IPS-11a (cell line): ENCODE measurements at regions not wholly inside any gene's neighbourhood (a gene's known extent, or its start where the extent isn't known, plus 50 kb on each side); places are given as distances from the start of the nearest gene placed in this dataset.
"Not testable (repeated sequence)": the region's sequence is repeated elsewhere in the genome, so short reads cannot be mapped to it uniquely, and the experiment has no call there.

Source experiments
- H3K4me3 ChIP-seq: one replicate; pipeline ENCODE4 v1.5.1; 2013; ENCODE audit warnings: low read depth, low read length, control low read depth

- H3K4me3 ChIP-seq, result no peak overlapping the region
Observed at GRCh38 chr17:70564006-70564620, 394.8 kb downstream of the KCNJ2 start.

DNA sequence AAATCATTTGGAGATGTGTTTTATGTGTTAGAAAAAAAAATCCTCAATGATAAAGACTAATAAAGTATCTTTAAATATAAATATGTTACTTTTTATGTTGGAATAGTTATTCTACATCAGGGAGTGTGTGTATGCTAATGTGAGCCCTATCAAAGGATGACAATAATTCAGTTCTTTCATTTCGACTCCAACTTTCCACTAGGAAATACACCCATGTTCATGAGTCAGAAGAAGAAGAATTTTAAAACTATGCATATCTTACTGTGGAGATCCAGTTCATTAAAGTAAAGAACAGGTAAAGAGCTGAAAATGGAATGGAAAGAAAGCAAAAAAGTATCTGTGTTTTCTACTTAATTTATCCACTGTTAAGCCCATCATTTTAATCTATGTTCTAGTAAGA, 399.8 kb downstream of the KCNJ2 start:
- H3K4me3 ChIP-seq, result no peak overlapping the region

- no peak overlapping the region for H3K4me3 ChIP-seq
Observed at GRCh38 chr17:70577456-70577855, 408.1 kb downstream of the KCNJ2 start.

DNA sequence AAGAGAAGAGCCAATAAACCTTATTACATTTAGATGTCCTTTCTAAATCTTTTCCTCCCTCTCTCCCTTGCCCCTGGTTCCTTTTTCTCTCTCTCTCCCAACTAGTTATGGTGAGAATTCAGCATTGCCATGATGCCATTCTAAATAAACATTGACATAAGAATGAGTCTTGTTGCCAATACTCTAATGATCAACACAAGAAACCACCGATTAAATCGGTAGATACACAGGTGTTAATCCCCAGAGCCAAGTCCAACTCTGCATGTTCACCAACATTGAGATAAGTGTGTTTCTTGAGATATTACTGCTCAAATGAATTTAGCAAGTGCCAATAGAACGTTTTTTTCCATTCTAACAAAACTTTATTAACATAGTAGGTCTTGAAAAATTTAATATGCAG, 412.1 kb downstream of the KCNJ2 start:
- H3K4me3 ChIP-seq, result no peak overlapping the region

GRCh38 chr17:70582777-70583176, 413.4 kb downstream of the KCNJ2 start:
- no peak overlapping the region for H3K4me3 ChIP-seq

DNA sequence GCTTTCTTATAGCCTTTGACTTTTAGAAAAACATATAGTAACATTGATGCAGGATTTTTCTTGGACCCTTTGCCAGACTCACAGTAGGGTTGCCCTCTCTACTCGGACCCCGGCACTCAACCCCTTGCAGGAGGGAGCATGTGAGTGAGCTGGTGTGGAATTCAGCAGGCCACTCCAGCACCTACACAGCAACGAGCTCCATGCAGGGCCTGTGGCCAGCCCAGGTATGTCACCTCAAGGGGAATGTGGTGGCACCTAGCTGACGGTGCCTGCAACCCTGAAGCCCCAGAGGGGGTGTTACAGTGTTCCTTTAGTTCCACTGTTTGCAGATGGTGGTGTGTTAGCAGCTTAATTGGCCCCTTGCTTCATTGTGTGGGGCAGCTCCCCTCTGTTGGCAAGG, 414.9 kb downstream of the KCNJ2 start:
- H3K4me3 ChIP-seq, result no peak overlapping the region

DNA sequence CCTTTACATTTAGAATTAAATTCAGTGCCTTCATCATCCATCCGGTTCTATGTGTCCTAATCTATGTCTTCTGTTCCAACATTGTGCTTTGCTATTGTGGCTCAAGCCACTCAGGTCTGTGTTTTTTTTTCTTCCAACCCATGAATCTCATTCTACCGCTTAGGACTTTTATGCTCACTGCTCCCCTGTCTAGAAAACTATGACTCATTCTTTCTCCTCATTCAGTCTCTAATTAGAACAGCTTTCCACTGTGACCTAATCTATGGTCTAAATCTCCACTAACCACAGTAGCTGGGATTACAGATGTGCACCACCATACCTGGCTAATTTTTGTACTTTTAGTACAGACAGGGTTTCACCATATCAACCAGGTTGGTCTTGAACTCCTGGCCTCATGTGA, 418.7 kb downstream of the KCNJ2 start:
- no peak overlapping the region for H3K4me3 ChIP-seq

DNA sequence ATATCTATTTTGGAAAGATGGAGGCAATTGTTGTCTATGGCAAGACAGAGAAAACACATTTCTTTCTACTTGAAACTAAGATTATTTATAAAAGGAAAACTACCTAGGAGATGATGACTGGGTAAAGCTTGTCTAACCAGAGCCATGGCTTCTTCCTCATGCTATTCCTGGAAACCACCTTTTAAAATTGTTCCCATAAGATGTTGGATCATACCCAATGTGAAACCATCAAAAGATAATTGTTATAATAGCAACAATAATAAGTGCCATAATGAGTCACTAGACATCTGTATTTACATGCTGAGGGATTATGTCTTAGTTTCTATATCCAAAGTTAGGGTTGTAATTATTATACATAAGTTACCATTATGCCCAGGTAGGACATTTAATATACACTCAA, 428.4 kb downstream of the KCNJ2 start:
- H3K4me3 ChIP-seq, result no peak overlapping the region

GRCh38 chr17:70599198-70599597, 429.9 kb downstream of the KCNJ2 start:
- no peak overlapping the region for H3K4me3 ChIP-seq

DNA sequence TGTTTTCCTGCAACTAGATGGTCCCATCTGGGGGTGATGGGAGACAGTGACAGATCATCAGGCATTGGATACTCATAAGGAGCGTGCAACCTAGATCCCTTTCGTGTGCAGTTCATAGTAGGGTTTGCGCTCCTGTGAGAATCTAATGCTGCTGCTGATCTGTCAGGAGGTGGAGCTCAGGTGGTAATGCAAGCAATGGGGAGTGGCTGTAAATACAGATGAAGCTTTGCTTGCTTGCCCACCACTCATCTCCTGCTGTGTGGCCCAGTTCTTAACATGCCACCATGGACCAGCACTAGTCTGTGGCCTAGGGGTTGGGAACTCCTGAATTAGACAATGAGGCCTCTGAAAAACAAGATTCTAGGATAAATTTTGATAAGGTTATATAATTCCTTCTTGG, 430.6 kb downstream of the KCNJ2 start:
- H3K4me3 ChIP-seq, result not testable (repeated sequence)

DNA sequence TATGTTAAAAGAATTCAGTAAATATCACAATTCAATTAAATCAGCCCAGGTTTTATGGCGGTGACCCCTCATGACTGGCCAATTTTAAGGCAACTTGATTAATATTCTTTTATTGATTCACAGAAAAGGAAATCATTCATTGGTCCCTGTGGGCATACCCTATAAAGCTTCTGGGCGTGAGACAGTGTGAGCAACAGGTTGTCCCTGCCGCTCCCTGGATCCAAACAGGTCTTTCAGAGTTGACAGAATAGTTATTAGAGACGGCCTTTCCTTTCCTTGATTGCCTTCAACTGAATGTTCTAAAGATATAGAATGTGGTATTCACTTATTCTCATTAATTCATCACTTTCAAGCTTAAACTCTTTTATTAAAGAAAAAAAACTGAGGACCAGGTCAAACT, 433.9 kb downstream of the KCNJ2 start:
- no peak overlapping the region for H3K4me3 ChIP-seq

GRCh38 chr17:70604854-70605253, 435.5 kb downstream of the KCNJ2 start:
- no peak overlapping the region for H3K4me3 ChIP-seq

- H3K4me3 ChIP-seq, result no peak overlapping the region
Observed at GRCh38 chr17:70606086-70606485, 436.8 kb downstream of the KCNJ2 start.

- H3K4me3 ChIP-seq, result no peak overlapping the region
Observed at GRCh38 chr17:70608193-70608592, 438.9 kb downstream of the KCNJ2 start.

DNA sequence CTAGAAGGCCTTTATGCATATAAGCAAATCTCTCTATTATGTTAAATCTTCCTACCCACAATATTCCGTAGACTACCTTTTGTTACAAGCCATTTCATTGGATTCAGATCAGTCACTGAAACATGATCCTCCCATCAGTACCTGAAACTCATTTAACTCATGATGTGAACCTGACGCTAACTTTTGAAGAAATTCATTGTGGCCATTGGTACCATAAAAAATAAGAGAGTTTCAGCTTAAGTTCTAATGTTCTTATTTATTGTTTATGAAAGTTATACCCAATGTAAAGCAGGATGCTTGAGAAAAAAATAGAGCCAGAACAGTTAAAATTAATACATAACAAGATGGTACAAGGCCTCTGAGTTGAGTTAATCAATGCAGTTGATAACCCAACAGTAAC, 439.6 kb downstream of the KCNJ2 start:
- H3K4me3 ChIP-seq, result no peak overlapping the region

- no peak overlapping the region for H3K4me3 ChIP-seq
Observed at GRCh38 chr17:70609566-70609965, 440.2 kb downstream of the KCNJ2 start.

GRCh38 chr17:70610161-70610560, 440.8 kb downstream of the KCNJ2 start:
- no peak overlapping the region for H3K4me3 ChIP-seq

GRCh38 chr17:70613681-70614080, 444.3 kb downstream of the KCNJ2 start:
- H3K4me3 ChIP-seq, result no peak overlapping the region

DNA sequence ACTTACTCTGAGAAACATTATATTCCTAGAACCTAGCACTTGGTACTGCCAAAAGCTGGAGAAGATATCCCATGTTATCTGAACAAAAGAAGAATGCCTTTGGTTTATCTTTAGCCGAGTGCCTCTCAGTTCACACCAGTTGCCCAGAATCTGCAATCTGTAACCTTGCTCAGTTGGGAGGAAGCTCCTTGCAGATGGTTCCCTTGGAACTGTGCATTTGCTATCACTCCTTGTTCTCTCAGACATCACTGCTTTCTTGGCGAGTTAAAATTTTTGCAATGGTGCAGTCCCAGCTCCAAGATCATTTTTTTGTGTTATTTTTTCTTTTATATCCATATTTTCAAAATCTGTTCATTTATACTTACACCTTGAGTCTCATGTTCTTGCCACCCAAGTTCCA, 446.5 kb downstream of the KCNJ2 start:
- H3K4me3 ChIP-seq, result no peak overlapping the region

DNA sequence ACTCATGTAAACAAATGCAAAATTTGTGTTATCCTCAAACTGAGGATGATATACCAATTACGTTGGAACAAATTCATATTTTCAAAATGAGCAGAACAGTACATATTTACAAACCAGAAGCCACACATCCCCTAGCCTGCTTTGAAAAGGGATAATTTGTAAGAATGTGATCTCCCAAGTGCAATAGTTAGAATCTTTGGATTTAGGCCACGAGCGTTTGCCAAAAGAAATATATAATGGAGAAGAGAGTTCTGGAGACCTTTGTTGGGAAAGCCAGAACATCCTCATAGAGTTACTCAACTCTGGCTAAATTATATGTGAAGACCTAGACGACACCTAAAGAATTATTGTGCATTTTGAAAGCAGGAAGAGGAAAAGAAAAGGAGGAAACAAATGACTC, 449.3 kb downstream of the KCNJ2 start:
- H3K4me3 ChIP-seq, result no peak overlapping the region

DNA sequence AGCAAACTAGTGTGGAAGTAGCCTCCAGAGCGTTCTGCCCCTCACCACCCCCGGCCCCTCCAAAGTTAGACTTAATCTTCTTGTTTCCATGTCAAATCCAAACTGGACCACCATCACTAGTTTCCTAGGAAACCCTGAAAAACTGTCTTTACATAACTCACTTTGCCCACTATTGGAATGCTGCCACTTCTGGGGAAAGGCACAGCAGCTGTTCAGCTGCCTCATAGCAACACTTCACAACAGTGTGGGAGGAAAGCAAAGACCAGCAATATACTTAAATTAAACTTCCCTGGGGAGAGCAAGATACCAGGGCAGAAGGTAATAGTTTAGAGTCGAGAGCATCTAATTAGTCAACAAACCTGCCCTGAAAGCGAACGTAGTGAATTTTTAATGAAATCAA, 452.2 kb downstream of the KCNJ2 start:
- H3K4me3 ChIP-seq, result no peak overlapping the region

DNA sequence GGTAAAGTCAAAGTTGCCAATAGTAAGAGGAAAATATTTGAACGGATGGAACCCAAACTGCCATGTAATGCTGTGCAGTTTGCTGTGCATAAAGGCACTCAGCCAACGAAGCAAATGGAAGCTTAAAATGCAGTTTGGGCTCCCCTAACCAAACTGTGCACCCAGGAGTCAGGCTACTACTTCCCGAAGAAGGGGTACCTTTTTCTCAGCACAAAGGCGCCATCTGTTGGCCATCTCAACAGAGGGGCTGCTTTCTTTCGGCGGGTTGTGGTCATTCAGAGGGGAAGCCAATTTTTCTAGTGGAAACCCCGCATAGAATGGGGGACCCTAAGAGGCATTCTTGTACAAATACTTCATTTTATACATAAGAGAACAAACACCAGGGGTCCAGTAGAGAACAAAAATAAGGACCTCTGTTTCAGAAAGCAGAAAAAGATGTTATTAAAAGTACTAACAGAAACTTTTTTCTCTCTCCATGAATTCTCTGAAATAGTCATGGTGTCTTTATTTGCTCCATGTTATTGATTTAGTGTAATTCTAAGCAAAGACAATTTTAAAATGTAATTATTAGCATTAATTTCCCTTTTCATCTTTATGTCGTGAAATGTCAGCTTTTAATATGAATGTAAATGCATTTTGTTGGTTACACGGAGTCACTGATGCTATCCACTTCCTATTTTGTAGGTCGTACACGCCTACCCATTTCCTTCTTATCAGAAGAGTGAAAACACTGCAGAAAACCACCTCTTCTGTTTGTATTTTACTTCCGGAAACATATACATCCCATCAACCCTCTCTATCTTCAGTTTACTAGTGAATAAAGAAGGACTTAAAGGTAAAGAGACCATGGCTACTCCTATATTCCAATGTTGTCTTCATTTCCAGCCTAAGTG, 453.3 kb downstream of the KCNJ2 start:
- no peak overlapping the region for H3K4me3 ChIP-seq

DNA sequence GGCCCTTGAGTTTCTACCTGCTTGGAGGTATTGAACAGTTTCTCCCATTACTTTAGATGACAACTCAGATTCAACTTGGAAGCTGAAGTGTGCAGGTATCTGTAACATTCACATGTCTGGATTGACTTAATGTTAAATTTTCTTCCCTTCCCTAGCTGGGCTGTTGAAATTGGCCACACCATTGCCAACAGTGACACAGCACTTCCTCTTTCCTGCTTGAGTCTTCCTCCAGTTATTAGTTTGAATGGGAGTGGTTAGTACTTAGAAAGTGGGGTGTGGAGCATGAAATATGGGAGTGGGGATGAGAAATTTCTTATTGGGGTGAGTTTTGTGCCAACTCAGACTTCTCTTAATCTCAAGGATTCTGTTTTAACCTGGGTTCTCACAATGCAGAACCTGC, 454.9 kb downstream of the KCNJ2 start:
- no peak overlapping the region for H3K4me3 ChIP-seq
